ENCODE measurements at regions not wholly inside any gene's neighbourhood (a gene's known extent, or its start where the extent isn't known, plus 50 kb on each side); places are given as distances from the start of the nearest gene placed in this dataset.
"Not testable (repeated sequence)": the region's sequence is repeated elsewhere in the genome, so short reads cannot be mapped to it uniquely, and the experiment has no call there.

DNA sequence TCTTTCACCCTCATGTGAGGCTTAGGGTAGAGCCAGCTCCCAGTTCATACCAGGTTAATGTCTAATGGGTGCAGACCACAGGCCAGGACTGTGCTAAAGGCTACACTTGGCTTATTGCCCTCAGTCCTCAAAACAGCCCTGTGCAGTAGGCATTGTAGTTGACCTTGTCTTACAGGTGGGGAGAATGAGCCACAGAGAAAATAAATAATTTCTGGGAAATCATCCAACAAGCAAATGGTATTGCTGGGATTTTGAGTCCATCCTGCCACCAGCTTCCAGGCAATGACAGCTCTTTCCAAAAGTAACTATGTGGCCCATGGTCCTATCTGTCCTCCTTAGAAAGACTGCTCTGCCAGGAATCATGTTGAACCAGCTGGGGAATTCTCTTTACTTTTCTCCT is 450.0 kb downstream of the GADD45G start:
- no peak overlapping the region for H3K27ac ChIP-seq
- DNase-seq (ENCODE audit: low read depth, low spot score): no peak

DNA sequence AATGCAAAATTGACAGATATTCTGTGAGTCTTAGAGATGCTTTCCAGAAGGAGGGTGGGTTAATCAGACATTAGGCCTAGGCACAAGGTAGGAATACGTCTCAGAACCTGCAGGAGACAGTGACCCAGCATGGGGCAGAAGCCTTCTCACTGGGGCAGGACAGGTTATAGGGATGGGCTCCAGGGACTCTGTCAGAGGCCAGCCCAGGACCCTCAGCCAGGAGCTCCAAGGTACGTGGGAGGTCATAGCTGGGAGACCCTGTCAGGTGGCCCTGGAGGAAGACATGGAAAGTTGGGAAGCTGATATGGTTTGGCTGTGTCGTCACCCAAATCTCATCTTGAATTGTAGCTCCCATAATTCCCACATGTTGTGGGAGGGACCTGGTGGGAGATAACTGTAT is 450.4 kb downstream of the GADD45G start:
- DNase-seq (ENCODE audit: low read depth, low spot score): no peak
- H3K27ac ChIP-seq: no peak overlapping the region

DNA sequence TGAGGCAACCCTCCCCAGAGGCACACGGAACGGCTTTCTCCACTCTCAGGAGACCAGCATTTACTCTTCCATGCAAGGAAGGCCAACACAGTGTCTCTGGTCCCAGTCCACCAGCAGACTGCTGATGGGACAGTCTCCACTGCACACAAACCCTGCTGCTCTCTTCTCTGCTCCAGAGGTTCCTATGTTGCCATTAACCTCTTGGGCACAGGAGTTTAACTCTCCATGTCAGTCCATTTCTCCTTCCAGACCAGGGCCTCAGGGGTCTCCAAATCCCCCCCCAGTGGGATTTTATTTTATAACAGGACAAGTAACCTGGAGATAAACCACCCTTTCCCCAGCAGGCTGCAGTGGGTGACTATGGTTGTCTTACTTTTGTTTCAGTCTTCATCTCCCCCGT is 452.5 kb downstream of the GADD45G start:
- DNase-seq (ENCODE audit: low read depth, low spot score): no peak
- no peak overlapping the region for H3K27ac ChIP-seq

DNA sequence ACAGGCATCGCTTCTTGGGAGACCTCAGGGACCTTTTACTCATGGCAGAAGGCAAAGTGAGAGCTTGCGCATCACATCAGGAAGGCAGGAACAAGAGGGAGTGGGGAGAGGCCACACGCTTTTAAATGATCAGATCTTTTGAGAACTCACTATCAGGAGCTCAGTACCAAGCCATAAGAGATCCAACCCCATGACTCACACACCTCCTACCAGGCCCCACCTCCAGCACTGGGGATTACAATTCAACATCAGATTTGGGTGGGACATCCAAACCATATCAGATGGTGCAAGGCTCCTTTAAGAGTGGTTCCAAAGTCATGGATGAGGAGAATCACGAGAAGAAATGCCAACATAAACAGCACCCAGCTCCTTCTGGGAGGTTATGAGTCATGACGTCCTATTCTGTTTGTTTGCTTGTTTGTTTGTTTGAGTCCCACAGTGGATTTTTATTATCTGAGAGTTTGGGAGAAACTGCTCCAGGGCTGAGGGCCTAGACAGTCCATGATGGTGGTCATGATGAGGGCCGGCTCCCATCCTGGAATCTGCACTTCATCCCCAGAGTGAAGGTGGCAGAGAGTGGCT is 453.5 kb downstream of the GADD45G start:
- no peak for DNase-seq (ENCODE audit: low read depth, low spot score)
- no peak overlapping the region for H3K27ac ChIP-seq

GRCh38 chr9:90059436-90059835 is 454.6 kb downstream of the GADD45G start:
- H3K27ac ChIP-seq: no peak overlapping the region
- no peak for DNase-seq (ENCODE audit: low read depth, low spot score)

DNA sequence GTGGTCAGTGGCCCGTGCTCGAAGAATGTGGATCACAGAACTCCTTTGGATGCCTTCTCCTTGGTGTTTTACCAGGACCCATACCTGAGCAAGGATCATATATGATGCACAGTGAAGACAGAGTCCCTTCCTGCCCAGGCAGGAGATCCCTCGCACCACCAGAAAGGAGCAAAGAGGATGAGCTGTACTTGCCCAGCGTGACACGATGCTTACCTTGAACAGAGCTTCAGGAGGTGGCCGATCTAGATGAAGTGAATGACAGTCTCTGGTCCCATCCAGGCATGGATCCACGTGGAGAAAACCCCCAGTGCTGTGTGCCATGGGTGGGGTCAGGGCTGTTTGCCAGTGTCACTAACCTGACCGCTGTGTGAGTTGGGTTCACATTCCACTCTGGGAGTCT is 455.4 kb downstream of the GADD45G start:
- DNase-seq (ENCODE audit: low read depth, low spot score): no peak
- H3K27ac ChIP-seq: no peak overlapping the region

GRCh38 chr9:90061187-90061586 is 456.4 kb downstream of the GADD45G start:
- H3K27ac ChIP-seq: no peak overlapping the region
- no peak for DNase-seq (ENCODE audit: low read depth, low spot score)

DNA sequence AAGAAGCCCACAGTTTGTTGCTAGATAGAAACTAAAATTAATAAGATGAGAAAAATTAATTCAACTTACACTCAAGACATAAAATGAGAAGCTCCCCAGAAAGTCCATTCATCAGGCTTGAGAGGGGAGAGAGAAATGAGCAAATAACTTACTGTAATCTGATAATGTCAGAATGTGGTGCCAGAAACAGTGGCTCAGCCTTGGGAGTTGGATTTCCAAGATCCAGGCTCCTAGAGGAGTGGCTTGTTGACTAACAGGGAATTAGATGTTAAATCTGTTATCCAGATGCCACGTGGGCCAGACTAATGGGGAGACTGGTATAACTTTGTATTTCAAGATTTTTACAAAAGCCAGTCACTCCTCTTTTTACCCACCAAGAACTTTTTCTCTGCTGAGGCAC is 458.2 kb downstream of the GADD45G start:
- DNase-seq (ENCODE audit: low read depth, low spot score): no peak
- H3K27ac ChIP-seq: no peak overlapping the region

GRCh38 chr9:90064248-90064647 is 459.4 kb downstream of the GADD45G start:
- DNase-seq (ENCODE audit: low read depth, low spot score): no peak
- H3K27ac ChIP-seq: no peak overlapping the region

DNA sequence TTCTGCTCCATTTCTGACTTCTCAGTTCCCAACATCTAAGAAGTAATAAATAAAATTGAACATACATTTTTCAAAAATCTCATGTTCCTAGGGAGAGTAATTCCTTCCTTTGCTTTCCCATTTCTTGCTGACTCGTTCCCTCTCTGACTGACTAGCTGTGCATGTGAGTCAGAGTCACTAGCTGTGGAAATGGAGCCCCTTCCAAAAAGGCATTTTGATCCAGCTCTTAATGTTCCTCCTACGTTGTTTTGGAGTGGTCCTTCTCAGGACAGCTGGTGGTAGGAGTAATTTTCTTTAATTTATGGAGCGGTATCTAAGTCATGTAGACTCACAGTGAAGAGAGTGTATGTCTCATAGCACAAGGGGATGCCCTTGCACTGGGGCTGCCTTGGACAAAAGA is 460.2 kb downstream of the GADD45G start:
- no peak overlapping the region for H3K27ac ChIP-seq
- no peak for DNase-seq (ENCODE audit: low read depth, low spot score)

GRCh38 chr9:90065851-90066250 is 461.0 kb downstream of the GADD45G start:
- no peak overlapping the region for H3K27ac ChIP-seq
- DNase-seq (ENCODE audit: low read depth, low spot score): no peak

DNA sequence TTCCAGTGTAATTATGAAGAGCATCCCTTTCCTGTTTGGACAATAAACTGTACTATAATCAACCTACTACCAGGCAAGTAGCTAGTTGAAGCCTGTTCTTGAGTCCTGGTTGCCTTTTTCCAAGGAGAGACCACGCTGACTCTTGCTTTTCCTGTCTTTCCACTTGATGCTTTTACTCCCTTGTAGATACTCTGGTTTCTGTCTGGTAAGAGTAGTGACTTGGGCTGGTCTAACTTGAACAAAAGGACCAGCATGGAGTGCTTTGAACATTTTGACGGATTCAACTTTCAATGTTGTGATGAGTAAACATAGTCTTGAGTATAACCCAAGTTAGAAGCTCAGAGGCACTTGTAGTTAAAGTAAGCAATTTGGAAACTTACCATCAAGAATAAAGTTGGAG is 464.3 kb downstream of the GADD45G start:
- no peak overlapping the region for H3K27ac ChIP-seq
- no peak for DNase-seq (ENCODE audit: low read depth, low spot score)

DNA sequence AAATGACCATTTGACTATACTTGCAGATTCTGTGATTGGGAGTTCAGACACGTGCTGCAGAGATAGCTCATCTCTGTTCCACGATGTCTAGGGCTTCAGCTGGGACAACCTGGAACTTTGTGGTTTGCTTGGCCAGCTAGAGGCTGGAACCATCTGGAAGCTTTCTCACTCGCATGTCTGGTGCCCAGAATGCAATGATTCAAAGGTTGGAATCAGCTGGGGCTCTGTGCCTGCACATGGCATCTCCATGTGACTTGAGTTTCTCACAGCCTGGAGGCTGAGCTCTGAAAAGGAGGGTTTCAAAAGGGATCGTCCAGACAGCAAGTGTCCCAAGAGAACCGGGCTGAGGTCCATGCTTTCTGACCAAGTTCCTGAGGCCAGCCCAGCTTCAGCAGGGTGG is 465.2 kb downstream of the GADD45G start:
- H3K27ac ChIP-seq: no peak overlapping the region
- DNase-seq (ENCODE audit: low read depth, low spot score): no peak

DNA sequence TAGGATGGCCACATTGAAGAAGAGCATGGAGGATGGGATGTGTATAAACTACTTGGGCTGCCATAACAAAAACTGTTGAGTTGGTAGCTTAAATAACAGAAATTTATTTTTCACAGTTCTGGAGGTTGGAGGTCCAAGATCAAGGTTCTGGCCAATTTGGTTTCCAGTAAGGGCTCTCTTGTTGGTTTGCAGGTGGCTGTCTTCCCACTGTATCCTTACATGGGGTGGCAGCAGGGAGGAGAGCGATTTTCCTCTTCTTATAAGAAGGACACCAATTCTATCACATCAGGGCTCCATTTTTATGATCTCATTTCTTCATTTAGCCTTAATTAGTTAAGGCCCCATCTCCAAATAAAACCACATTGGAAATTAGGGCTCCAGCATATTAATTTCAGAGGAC is 465.7 kb downstream of the GADD45G start:
- DNase-seq (ENCODE audit: low read depth, low spot score): no peak

GRCh38 chr9:90070931-90071660 is 466.3 kb downstream of the GADD45G start:
- H3K27ac ChIP-seq: no peak overlapping the region
- DNase-seq (ENCODE audit: low read depth, low spot score): no peak

More for the DNA sequence above, 465.7 kb downstream of the GADD45G start:
- no peak overlapping the region for H3K27ac ChIP-seq

DNA sequence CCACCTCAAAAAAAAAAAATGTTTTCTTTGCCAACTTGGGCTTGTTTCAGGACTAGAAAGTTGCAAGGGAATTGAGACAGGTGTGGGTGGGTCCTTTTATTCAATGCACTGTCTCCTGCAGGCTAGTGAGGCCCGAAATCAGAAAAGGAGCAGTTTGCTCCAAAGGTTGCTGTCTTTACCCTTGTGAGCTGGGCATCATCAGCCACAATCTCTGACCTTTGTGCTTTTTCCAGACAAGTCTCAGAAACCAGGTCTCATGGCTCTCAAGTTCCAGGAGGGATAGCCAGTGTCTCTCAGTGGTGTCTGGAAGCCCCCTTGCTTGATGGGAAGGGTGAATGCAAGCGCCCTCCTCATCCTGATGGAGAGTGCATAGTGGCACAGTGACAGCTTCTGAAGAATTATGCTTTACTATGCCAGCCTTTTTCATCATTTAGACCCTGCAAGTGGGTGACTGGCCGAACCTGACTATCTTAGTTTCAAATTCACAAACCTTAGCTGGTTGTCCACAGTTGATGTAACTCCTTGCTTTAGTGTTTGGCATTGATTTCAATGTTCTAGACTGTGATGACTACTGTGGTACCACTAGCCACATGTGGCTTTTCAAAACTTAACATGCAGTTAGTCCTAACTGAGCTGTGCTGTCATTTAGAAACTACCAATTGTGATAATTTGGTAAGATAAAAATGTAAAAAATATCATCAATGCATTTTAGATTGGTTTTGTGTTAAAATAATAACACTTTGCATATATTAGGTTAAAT is 468.6 kb downstream of the GADD45G start:
- H3K27ac ChIP-seq: no peak overlapping the region
- no peak for DNase-seq (ENCODE audit: low read depth, low spot score)

- DNase-seq (ENCODE audit: low read depth, low spot score): no peak
- no peak overlapping the region for H3K27ac ChIP-seq
Measured at GRCh38 chr9:90074316-90074962, 469.6 kb downstream of the GADD45G start.

DNA sequence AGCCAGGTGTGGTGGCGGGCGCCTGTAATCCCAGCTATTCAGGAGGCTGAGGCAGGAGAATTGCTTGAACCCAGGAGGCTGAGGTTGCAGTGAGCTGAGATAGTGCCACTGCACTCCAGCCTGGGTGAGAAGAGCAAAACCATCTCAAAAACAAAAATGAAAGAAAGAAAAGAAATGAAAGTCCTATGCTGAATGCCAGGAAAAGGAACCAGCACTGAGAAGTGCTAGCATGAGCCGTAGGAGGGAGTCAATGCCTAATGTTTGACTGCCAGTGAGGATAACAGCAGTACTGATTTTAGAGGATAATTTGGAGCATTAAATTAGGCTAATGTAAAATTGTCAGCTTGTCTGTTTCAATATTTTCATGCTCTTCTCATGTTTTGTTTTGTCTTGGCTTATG is 472.8 kb downstream of the GADD45G start:
- not testable (repeated sequence) for DNase-seq (ENCODE audit: low read depth, low spot score); H3K27ac ChIP-seq

- H3K27ac ChIP-seq: no peak overlapping the region
- no peak for DNase-seq (ENCODE audit: low read depth, low spot score)
Measured at GRCh38 chr9:90078988-90079421, 474.2 kb downstream of the GADD45G start.

GRCh38 chr9:90085633-90086032 is 480.8 kb downstream of the GADD45G start:
- H3K27ac ChIP-seq: no peak overlapping the region
- no peak for DNase-seq (ENCODE audit: low read depth, low spot score)

GRCh38 chr9:90086101-90086511 is 481.3 kb downstream of the GADD45G start:
- no peak overlapping the region for H3K27ac ChIP-seq
- DNase-seq (ENCODE audit: low read depth, low spot score): no peak

Measured in epithelial cell of prostate (primary cell).